ENCODE measurements at regions not wholly inside any gene's neighbourhood (a gene's known extent, or its start where the extent isn't known, plus 50 kb on each side); places are given as distances from the start of the nearest gene placed in this dataset.

- Mint-ChIP-seq H3K4me1 (no peaks in the 10 kb centered on the region), H3K4me3 (no peak overlapping the region), H3K9me3 (ENCODE audit: insufficient read depth) (no peaks in the 10 kb centered on the region), H3K27ac (no peak overlapping the region), H3K27me3 (peaks cover 7% of the 10 kb centered on the region)
- Histone ChIP-seq H3K27ac (ENCODE audit: low read length in 2 of 2) (no peak overlapping the region), H3K4me3 (ENCODE audit: control extremely low read depth in 1 of 5, extremely low read depth in 1 of 5, insufficient read depth in 1 of 5, low read depth in 2 of 5, low read length in 4 of 5) (no peak overlapping the region), H3K27me3 (replicated peaks in 1 of 4; ENCODE audit: control extremely low read depth in 1 of 4, control insufficient read depth in 3 of 4, insufficient read depth in 4 of 4, low read length in 3 of 4) (no peaks in the 10 kb centered on the region), H4K20me1 (ENCODE audit: control insufficient read depth, insufficient read depth, low read length, poor library complexity, severe bottlenecking) (no peaks in the 10 kb centered on the region), H3K9me3 (ENCODE audit: control extremely low read depth in 1 of 3, control insufficient read depth in 2 of 3, insufficient read depth in 1 of 3, low read length in 2 of 3) (no peaks in the 10 kb centered on the region), H3K9ac (ENCODE audit: low read length) (no peak overlapping the region), H3K4me1 (ENCODE audit: control insufficient read depth in 2 of 2, insufficient read depth in 2 of 2, low read length in 2 of 2) (no peaks in the 10 kb centered on the region), H3K36me3 (replicated peaks in 1 of 2; ENCODE audit: control extremely low read depth in 1 of 2, control insufficient read depth in 1 of 2, extremely low read depth in 1 of 2, insufficient read depth in 2 of 2, low read length in 1 of 2) (no peaks in the 10 kb centered on the region), H3K79me2 (ENCODE audit: control insufficient read depth, insufficient read depth, low read length) (no peaks in the 10 kb centered on the region), H2AFZ (ENCODE audit: insufficient read depth, low read depth, low read length, poor library complexity, severe bottlenecking) (no peak overlapping the region), H3K4me2 (replicated peaks; ENCODE audit: low read depth, low read length, poor library complexity, severe bottlenecking) (no peak overlapping the region)
- no peak for TF ChIP-seq EZH2 (IDR thresholded peaks at IDR 0.05; ENCODE audit: borderline replicate concordance, insufficient read depth, low read depth, low read length, poor library complexity, severe bottlenecking)
- TF ChIP-seq, protein P1, sequence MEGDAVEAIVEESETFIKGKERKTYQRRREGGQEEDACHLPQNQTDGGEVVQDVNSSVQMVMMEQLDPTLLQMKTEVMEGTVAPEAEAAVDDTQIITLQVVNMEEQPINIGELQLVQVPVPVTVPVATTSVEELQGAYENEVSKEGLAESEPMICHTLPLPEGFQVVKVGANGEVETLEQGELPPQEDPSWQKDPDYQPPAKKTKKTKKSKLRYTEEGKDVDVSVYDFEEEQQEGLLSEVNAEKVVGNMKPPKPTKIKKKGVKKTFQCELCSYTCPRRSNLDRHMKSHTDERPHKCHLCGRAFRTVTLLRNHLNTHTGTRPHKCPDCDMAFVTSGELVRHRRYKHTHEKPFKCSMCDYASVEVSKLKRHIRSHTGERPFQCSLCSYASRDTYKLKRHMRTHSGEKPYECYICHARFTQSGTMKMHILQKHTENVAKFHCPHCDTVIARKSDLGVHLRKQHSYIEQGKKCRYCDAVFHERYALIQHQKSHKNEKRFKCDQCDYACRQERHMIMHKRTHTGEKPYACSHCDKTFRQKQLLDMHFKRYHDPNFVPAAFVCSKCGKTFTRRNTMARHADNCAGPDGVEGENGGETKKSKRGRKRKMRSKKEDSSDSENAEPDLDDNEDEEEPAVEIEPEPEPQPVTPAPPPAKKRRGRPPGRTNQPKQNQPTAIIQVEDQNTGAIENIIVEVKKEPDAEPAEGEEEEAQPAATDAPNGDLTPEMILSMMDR (IDR thresholded peaks at IDR 0.05) = no peak
- POLR2A ChIA-PET = no interaction called here
- intact Hi-C loops (cut with micrococcal nuclease) = no loop called here
- ATAC-seq (ENCODE audit: low read depth) = no peak
- CTCF ChIA-PET = no interaction called here
- DNase-seq = no peak
- WGBS (ENCODE audit: insufficient coverage) = 95% methylated on average over 4 of the region's 4 CpGs
Measured at GRCh38 chr7:12964836-12965235, 277.4 kb downstream of the ARL4A start.

DNA sequence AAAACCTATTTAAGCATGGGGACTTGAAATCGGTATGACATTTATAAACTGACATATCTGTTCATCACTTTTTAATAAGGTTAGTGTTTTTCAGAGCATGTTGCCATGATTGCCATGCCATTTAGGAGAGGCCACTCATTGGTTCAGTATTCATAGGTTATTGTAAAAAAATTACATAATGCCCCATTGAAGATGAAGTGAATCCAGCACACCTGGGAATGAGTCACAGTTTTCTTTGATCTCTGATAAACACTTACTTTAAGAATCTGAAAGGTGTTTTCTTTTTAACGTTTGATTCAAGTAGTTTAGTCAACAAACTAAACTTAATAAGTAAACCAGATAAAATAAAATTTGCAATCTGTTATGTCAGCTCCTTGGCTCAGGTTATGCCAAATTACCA is 278.3 kb downstream of the ARL4A start:
- H3K27ac Mint-ChIP-seq = no peak overlapping the region
- H3K4me1 Mint-ChIP-seq = no peaks in the 10 kb centered on the region
- no peak overlapping the region for H3K4me3 Mint-ChIP-seq
- H3K36me3 ChIP-seq (replicated peaks in 1 of 2; ENCODE audit: control extremely low read depth in 1 of 2, control insufficient read depth in 1 of 2, extremely low read depth in 1 of 2, insufficient read depth in 2 of 2, low read length in 1 of 2) = no peaks in the 10 kb centered on the region
- TF ChIP-seq EZH2 (IDR thresholded peaks at IDR 0.05; ENCODE audit: borderline replicate concordance, insufficient read depth, low read depth, low read length, poor library complexity, severe bottlenecking) = no peak
- TF ChIP-seq, protein P1 (IDR thresholded peaks at IDR 0.05) = no peak
- peaks cover 7% of the 10 kb centered on the region for H3K27me3 Mint-ChIP-seq
- H3K9me3 ChIP-seq (ENCODE audit: control extremely low read depth in 1 of 3, control insufficient read depth in 2 of 3, insufficient read depth in 1 of 3, low read length in 2 of 3) = no peaks in the 10 kb centered on the region
- CTCF ChIA-PET = no interaction called here
- H3K9ac ChIP-seq (ENCODE audit: low read length) = no peak overlapping the region
- POLR2A ChIA-PET = no interaction called here
- H3K9me3 Mint-ChIP-seq (ENCODE audit: insufficient read depth) = no peaks in the 10 kb centered on the region
- H2AFZ ChIP-seq (ENCODE audit: insufficient read depth, low read depth, low read length, poor library complexity, severe bottlenecking) = no peak overlapping the region
- H3K4me3 ChIP-seq (ENCODE audit: control extremely low read depth in 1 of 5, extremely low read depth in 1 of 5, insufficient read depth in 1 of 5, low read depth in 2 of 5, low read length in 4 of 5) = no peak overlapping the region
- H3K27me3 ChIP-seq (replicated peaks in 1 of 4; ENCODE audit: control extremely low read depth in 1 of 4, control insufficient read depth in 3 of 4, insufficient read depth in 4 of 4, low read length in 3 of 4) = no peaks in the 10 kb centered on the region
- no peak for DNase-seq
- no peak overlapping the region for H3K4me2 ChIP-seq (replicated peaks; ENCODE audit: low read depth, low read length, poor library complexity, severe bottlenecking)
- intact Hi-C loops (cut with micrococcal nuclease) = no loop called here
- ATAC-seq (ENCODE audit: low read depth) = no peak
- H4K20me1 ChIP-seq (ENCODE audit: control insufficient read depth, insufficient read depth, low read length, poor library complexity, severe bottlenecking) = no peaks in the 10 kb centered on the region
- no peak overlapping the region for H3K27ac ChIP-seq (ENCODE audit: low read length in 2 of 2)
- no peaks in the 10 kb centered on the region for H3K79me2 ChIP-seq (ENCODE audit: control insufficient read depth, insufficient read depth, low read length)
- no peaks in the 10 kb centered on the region for H3K4me1 ChIP-seq (ENCODE audit: control insufficient read depth in 2 of 2, insufficient read depth in 2 of 2, low read length in 2 of 2)
- WGBS (ENCODE audit: insufficient coverage) = no CpG with 5 or more reads among the region's 2 CpGs
